Suprapubic skin (tissue), 4 donors: ENCODE measurements at regions not wholly inside any gene's neighbourhood (a gene's known extent, or its start where the extent isn't known, plus 50 kb on each side); places are given as distances from the start of the nearest gene placed in this dataset.
A peak's percentile ranks its signal among the peaks of the same experiment; 100 is the strongest.

Source experiments
- DNase-seq, 2 donors: peaks; one replicate each; pipeline ENCODE4 v3.0.0-alpha.2; 2019; ENCODE audit warnings: low spot score in 2 of 2
- H3K27ac ChIP-seq: fragments of 200-600 bp; sonication (generic); one replicate; pipeline ENCODE4 v1.5.1; 2019
- H3K27me3 ChIP-seq: fragments of 200-600 bp; sonication (generic); one replicate; pipeline ENCODE4 v1.5.1; 2019
- H3K36me3 ChIP-seq: fragments of 200-600 bp; sonication (generic); one replicate; pipeline ENCODE4 v1.5.1; 2019
- H3K4me1 ChIP-seq: fragments of 200-600 bp; sonication (generic); one replicate; pipeline ENCODE4 v1.5.1; 2019
- H3K4me3 ChIP-seq: fragments of 200-600 bp; sonication (generic); one replicate; pipeline ENCODE4 v1.5.1; 2019; ENCODE audit warnings: mild to moderate bottlenecking
- H3K9me3 ChIP-seq: fragments of 200-600 bp; sonication (generic); one replicate; pipeline ENCODE4 v1.5.1; 2019
- EP300 ChIP-seq: sonication (generic); formaldehyde crosslinking; IDR thresholded peaks from one replicate; pipeline ENCODE4 v1.6.1; 2017; ENCODE audit warnings: antibody characterized with exemption
- POLR2A ChIP-seq, 2 donors: fragments of 450-650 bp; IDR thresholded peaks; one replicate each; pipeline ENCODE4 v1.6.1; 2017; ENCODE audit warnings: antibody characterized with exemption in 2 of 2, mild to moderate bottlenecking in 2 of 2, moderate library complexity in 2 of 2
- POLR2AphosphoS5 ChIP-seq, 3 donors: sonication (generic); formaldehyde crosslinking; IDR thresholded peaks; one replicate each; pipeline ENCODE4 v1.6.1; 2017; ENCODE audit warnings: antibody characterized with exemption in 3 of 3
- WGBS: methylation state at CpG from one replicate; pipeline ENCODE4 v1.1.5; 2018; 5-methylcytosine and 5-hydroxymethylcytosine counted together
- TF ChIP-seq, protein P1 (sequence below), 2 donors: fragments of 200-600 bp in 1 of 2; fragments of 450-650 bp in 1 of 2; sonication (generic) in 1 of 2; IDR thresholded peaks; one replicate each; pipeline ENCODE4 v1.5.1; 2016 to 2019; ENCODE audit warnings: antibody characterized with exemption in 2 of 2, mild to moderate bottlenecking in 1 of 2, moderate library complexity in 1 of 2

DNA sequence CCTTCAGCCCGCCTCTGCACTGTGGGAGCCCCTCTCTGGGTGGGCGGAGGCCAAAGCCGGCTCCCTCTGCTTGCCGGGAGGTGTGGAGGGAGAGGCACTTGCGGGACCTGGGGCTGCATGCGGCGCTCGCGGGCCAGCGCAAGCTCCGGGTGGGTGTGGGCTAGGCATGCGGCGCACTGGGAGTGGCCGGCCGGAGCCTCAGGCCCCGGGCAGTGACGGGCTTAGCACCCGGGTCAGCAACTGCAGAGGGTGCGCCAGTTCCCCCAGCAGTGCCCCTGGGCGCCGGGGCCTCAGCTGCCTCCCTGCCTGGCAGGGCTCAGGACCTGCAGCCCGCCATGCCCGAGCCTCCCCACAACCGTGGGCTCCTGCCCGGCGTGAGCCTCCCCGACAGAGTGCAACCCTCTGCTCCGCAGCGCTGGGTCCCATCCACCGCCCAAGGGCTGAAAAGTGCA is 98.9 kb upstream of the POU1F1 start:
- peak in 1 of 2 donors; percentile 71 for DNase-seq
- Histone ChIP-seq H3K4me1 (no peaks in the 10 kb centered on the region), H3K36me3 (no peaks in the 10 kb centered on the region), H3K27me3 (no peaks in the 10 kb centered on the region), H3K4me3 (no peak overlapping the region), H3K9me3 (no peaks in the 10 kb centered on the region), H3K27ac (no peak overlapping the region)
- WGBS, result 93% methylated on average over 3 of the region's 30 CpGs
- no peak for TF ChIP-seq EP300
- TF ChIP-seq POLR2A (IDR thresholded peaks at IDR 0.05), result no peak
- TF ChIP-seq POLR2AphosphoS5 (IDR thresholded peaks at IDR 0.05), result no peak
- TF ChIP-seq, protein P1, sequence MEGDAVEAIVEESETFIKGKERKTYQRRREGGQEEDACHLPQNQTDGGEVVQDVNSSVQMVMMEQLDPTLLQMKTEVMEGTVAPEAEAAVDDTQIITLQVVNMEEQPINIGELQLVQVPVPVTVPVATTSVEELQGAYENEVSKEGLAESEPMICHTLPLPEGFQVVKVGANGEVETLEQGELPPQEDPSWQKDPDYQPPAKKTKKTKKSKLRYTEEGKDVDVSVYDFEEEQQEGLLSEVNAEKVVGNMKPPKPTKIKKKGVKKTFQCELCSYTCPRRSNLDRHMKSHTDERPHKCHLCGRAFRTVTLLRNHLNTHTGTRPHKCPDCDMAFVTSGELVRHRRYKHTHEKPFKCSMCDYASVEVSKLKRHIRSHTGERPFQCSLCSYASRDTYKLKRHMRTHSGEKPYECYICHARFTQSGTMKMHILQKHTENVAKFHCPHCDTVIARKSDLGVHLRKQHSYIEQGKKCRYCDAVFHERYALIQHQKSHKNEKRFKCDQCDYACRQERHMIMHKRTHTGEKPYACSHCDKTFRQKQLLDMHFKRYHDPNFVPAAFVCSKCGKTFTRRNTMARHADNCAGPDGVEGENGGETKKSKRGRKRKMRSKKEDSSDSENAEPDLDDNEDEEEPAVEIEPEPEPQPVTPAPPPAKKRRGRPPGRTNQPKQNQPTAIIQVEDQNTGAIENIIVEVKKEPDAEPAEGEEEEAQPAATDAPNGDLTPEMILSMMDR (IDR thresholded peaks at IDR 0.05), result no peak

DNA sequence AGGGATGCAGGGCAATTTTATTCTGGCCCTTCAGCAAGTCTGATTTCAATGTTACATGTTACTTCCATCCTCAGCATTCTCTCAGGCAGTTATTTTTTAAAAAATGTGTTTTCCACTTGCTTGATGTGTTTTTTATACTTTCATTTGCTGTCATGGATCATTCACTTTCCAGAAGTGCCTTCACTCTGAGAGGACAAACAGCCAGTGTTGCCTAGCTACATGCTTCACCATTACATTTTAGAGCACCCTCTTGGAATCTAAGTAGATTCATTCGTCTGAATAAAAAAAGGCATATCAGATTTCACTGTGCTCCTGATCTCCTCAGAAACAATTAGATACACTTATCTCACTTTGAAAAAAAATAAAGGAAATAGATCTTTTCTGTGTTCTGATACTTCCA is 93.6 kb upstream of the POU1F1 start:
- TF ChIP-seq POLR2AphosphoS5 (IDR thresholded peaks at IDR 0.05) (no peak), POLR2A (IDR thresholded peaks at IDR 0.05) (no peak), EP300 (no peak)
- TF ChIP-seq, protein P1 (IDR thresholded peaks at IDR 0.05), result no peak
- no peak overlapping the region for H3K27ac ChIP-seq
- no peaks in the 10 kb centered on the region for H3K36me3 ChIP-seq
- whole genome bisulfite sequencing, result 18% methylated on average over 1 of the region's 1 CpG
- DNase-seq, result no peak
- no peaks in the 10 kb centered on the region for H3K4me1 ChIP-seq
- H3K9me3 ChIP-seq, result no peaks in the 10 kb centered on the region
- H3K27me3 ChIP-seq, result no peaks in the 10 kb centered on the region
- no peak overlapping the region for H3K4me3 ChIP-seq

DNA sequence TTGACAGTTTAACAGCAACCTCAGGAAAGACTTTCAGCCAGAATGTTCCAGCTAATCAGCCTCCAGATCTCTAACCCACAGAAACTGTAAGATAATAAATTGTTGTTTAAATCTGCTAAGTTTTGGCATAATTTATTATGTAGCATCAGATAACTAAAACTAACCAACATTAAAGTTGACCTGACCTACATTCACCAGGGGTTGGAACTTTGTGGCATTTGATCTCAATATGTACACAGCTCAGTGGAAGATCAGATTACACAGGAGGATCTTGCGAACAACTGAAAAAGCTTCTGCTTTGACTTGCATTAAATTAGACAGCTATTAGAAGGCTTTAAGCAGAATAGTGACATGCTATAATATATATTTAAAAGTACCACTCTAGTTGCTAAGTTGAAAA is 91.4 kb upstream of the POU1F1 start:
- H3K4me3 ChIP-seq, result no peak overlapping the region
- DNase-seq, result no peak
- no peaks in the 10 kb centered on the region for H3K27me3 ChIP-seq
- H3K36me3 ChIP-seq, result no peaks in the 10 kb centered on the region
- 67% methylated on average over 1 of the region's 1 CpG for WGBS
- no peaks in the 10 kb centered on the region for H3K9me3 ChIP-seq
- no peak overlapping the region for H3K27ac ChIP-seq
- no peaks in the 10 kb centered on the region for H3K4me1 ChIP-seq
- TF ChIP-seq EP300 (no peak), POLR2A (IDR thresholded peaks at IDR 0.05) (no peak), POLR2AphosphoS5 (IDR thresholded peaks at IDR 0.05) (no peak)
- TF ChIP-seq, protein P1 (IDR thresholded peaks at IDR 0.05), result no peak

DNA sequence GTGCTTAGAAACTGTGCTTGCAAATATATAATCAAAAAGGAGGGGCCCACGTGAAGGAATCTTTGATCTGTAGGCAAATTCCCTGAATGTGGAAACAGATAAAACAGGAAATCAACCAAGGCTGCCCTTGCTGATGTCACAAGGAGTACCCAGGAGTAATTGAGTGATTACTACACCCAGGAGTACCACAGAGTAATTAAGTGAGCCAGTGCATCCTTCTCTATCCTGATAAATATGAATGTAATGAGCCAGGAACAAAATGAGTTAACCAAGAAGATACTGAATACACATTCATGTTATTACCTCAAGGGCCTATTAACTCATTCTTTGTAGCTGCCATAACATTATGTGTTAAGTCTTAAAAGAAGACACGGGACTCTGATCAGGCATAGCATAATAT is 87.3 kb upstream of the POU1F1 start:
- no peaks in the 10 kb centered on the region for H3K36me3 ChIP-seq
- no peaks in the 10 kb centered on the region for H3K4me1 ChIP-seq
- TF ChIP-seq EP300 (no peak), POLR2A (IDR thresholded peaks at IDR 0.05) (no peak), POLR2AphosphoS5 (IDR thresholded peaks at IDR 0.05) (no peak)
- TF ChIP-seq, protein P1 (IDR thresholded peaks at IDR 0.05), result no peak
- H3K9me3 ChIP-seq, result no peaks in the 10 kb centered on the region
- WGBS, result 93% methylated on average over 1 of the region's 2 CpGs
- no peak overlapping the region for H3K27ac ChIP-seq
- no peak overlapping the region for H3K4me3 ChIP-seq
- no peaks in the 10 kb centered on the region for H3K27me3 ChIP-seq
- no peak for DNase-seq

DNA sequence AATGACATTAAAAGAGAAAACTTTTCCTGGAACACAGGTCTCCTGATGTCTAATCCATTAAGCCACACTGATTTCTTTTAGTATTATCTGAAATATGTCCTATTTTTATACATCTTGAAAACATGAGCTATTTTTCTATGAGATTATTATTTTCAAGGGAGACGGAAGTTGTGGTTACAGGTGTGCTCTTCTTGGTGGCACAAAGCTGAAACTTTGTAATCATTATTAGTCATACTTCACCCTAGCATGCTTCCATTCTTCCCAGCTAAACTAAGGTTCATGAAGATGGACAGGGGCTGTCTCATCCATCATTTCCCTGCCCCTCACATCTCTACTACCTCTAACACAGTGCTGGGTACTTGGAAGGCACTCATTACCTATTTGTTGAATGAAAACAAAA is 85.6 kb upstream of the POU1F1 start:
- no peaks in the 10 kb centered on the region for H3K27me3 ChIP-seq
- TF ChIP-seq POLR2AphosphoS5 (IDR thresholded peaks at IDR 0.05) (no peak), POLR2A (IDR thresholded peaks at IDR 0.05) (no peak), EP300 (no peak)
- TF ChIP-seq, protein P1 (IDR thresholded peaks at IDR 0.05), result no peak
- H3K27ac ChIP-seq, result no peak overlapping the region
- H3K9me3 ChIP-seq, result no peaks in the 10 kb centered on the region
- no peaks in the 10 kb centered on the region for H3K4me1 ChIP-seq
- WGBS, result 83% methylated on average over 1 of the region's 1 CpG
- H3K4me3 ChIP-seq, result no peak overlapping the region
- H3K36me3 ChIP-seq, result no peaks in the 10 kb centered on the region
- DNase-seq, result no peak
